Keratinocyte (primary cell): ENCODE measurements at regions not wholly inside any gene's neighbourhood (a gene's known extent, or its start where the extent isn't known, plus 50 kb on each side); places are given as distances from the start of the nearest gene placed in this dataset.

Experiments
- EZH2 ChIP-seq: IDR thresholded peaks from one replicate; pipeline ENCODE4 v1.6.1; 2012; ENCODE audit warnings: inconsistent platforms, mild to moderate bottlenecking, low read length, moderate library complexity
- TF ChIP-seq, protein P1 (sequence below), 3 experiments: IDR thresholded peaks in 1 of 3; conservative IDR thresholded peaks in 1 of 3; optimal IDR thresholded peaks in 1 of 3; 2 replicates in 2 of 3; 3 replicates in 1 of 3; pipeline versions ENCODE3 to v1.5.1; 2011; ENCODE audit warnings: low read length in 3 of 3, mild to moderate bottlenecking in 3 of 3, moderate library complexity in 2 of 3, control low read depth in 1 of 3, inconsistent platforms in 1 of 3; ENCODE audit not compliant: insufficient read depth in 2 of 3; ENCODE audit errors: extremely low read depth in 1 of 3

GRCh38 chr6:14612016-14612980, 494.7 kb downstream of the CD83 start:
- TF ChIP-seq, protein P1, sequence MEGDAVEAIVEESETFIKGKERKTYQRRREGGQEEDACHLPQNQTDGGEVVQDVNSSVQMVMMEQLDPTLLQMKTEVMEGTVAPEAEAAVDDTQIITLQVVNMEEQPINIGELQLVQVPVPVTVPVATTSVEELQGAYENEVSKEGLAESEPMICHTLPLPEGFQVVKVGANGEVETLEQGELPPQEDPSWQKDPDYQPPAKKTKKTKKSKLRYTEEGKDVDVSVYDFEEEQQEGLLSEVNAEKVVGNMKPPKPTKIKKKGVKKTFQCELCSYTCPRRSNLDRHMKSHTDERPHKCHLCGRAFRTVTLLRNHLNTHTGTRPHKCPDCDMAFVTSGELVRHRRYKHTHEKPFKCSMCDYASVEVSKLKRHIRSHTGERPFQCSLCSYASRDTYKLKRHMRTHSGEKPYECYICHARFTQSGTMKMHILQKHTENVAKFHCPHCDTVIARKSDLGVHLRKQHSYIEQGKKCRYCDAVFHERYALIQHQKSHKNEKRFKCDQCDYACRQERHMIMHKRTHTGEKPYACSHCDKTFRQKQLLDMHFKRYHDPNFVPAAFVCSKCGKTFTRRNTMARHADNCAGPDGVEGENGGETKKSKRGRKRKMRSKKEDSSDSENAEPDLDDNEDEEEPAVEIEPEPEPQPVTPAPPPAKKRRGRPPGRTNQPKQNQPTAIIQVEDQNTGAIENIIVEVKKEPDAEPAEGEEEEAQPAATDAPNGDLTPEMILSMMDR (optimal IDR thresholded peaks at IDR 0.05 in 1 of 3, IDR thresholded peaks at IDR 0.05 in 1 of 3, conservative IDR thresholded peaks at IDR 0.05 in 1 of 3; ENCODE audit: extremely low read depth in 1 of 3, insufficient read depth in 2 of 3, low read length in 3 of 3), result no peak
- TF ChIP-seq EZH2, result no peak
